Left renal pelvis (tissue), 4 donors: ENCODE measurements at regions not wholly inside any gene's neighbourhood (a gene's known extent, or its start where the extent isn't known, plus 50 kb on each side); places are given as distances from the start of the nearest gene placed in this dataset.

Experiments
- DNase-seq, 4 donors: peaks; one replicate each; pipeline ENCODE4 v3.0.0-alpha.2; 2013; ENCODE audit warnings: low read depth in 4 of 4, low spot score in 3 of 4

DNA sequence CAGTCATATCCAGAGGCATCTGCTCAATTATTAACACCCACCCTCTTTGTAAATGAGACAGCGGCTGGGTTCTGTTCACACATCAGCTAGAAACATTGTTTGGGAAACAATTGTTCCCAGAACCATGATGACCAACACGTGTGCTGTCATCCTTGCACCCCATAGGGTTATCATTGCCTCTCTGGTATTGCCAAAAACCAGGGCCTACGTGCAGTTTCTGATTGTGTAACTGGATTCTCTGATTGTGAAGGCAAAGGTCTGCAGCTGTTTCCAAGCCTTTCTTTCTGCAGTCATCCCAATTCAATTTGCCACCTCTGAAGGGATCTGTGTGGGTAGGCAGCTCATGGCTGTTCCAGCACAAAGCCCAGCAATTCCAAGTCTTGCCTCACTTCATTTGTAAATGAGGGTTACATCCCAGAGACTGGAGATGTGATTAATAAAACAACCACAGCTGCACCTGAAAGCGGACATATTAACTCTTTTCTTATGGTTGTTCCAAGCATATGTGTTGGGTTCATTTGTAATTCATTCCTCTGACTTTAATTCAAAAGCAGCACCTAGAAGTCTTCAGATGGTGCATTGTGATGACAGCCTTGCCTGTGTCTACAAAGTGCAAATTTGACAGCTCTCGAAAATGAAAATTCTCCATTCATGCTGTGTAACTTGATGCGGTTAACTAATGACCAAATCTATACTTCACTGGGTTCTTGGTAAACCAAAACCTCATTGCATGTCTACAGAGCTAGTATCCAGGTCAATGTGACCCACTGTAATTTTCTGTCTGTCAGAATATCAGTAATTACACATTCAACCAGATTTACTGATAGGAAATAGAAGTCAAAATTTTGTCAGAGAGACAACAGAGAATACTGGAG is 66.6 kb downstream of the YIPF5 start:
- DNase-seq, result no peak

DNA sequence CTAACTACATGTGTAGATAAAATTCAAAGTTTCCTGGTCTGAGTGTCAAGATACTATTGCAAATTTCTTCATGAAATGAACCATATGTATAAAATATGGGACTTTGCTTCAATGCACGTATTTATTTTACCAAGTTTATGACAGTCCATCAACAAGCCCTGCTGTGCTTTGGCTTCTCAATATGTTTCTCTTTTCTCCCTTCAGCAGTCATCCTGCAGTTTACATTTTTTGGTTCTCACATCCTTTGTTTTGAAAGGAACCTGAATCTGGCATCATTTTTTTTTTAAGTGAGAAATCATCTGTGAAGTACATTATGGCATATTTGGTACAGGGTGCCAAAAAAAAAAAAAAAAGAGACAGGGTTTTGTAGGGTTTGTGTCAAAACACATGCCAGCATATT is 65.1 kb downstream of the YIPF5 start:
- no peak for DNase-seq

DNA sequence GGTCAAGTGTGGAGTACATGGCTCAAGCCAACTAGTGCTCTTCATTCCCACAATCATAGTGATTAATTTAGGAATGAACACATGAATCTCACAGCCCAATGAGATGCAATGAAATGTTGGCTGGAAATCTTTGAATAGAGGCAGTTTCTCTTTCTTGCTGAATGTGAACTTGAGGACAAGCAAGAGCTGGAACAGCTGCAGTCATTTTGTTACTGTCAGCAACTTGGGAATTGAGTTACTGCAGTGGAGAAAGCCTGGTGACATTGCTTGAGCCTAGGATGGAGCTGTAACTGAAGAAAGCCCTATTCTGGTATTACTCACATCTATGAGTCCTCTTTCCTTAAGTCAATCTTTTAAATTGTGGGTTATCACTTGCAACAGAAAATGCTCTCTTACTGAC is 62.3 kb downstream of the YIPF5 start:
- peak in 1 of 4 donors; percentile 16 for DNase-seq
